Omental fat pad (tissue), 3 donors: ENCODE measurements at regions not wholly inside any gene's neighbourhood (a gene's known extent, or its start where the extent isn't known, plus 50 kb on each side); places are given as distances from the start of the nearest gene placed in this dataset.

Experiments used
- ATAC-seq: fragments of 150-250 bp; one replicate; pipeline ENCODE4 v1.9.1; 2016; ENCODE audit warnings: mild to moderate bottlenecking, moderate library complexity; ENCODE audit not compliant: low FRiP score
- DNase-seq: peaks from one replicate; pipeline ENCODE4 v3.0.0-alpha.2; 2019; ENCODE audit warnings: low spot score
- CTCF ChIP-seq, 3 donors: fragments of 450-650 bp; IDR thresholded peaks; one replicate each; pipeline ENCODE4 v1.5.1; 2016 to 2017; ENCODE audit warnings: antibody characterized with exemption in 3 of 3, mild to moderate bottlenecking in 3 of 3, moderate library complexity in 2 of 3

- TF ChIP-seq CTCF (IDR thresholded peaks at IDR 0.05) = no peak
- ATAC-seq = no peak
- DNase-seq = no peak
These were observed 89.8 kb downstream of the MRPL32 start for GRCh38 chr7:43022008-43022407.

- ATAC-seq (no peak), DNase-seq (no peak)
- TF ChIP-seq CTCF (IDR thresholded peaks at IDR 0.05) = no peak
These were observed 79.1 kb upstream of the HECW1 start for GRCh38 chr7:43033369-43033768.

- DNase-seq (no peak), ATAC-seq (no peak)
- TF ChIP-seq CTCF (IDR thresholded peaks at IDR 0.05) = no peak
These were observed 77.9 kb upstream of the HECW1 start for GRCh38 chr7:43034535-43035002.

GRCh38 chr7:43037531-43037930, 74.9 kb upstream of the HECW1 start:
- DNase-seq (no peak), ATAC-seq (no peak)
- TF ChIP-seq CTCF (IDR thresholded peaks at IDR 0.05) = no peak

- no peak for TF ChIP-seq CTCF (IDR thresholded peaks at IDR 0.05)
- DNase-seq (no peak), ATAC-seq (peak; percentile 92)
These were observed 74.2 kb upstream of the HECW1 start for GRCh38 chr7:43038254-43038653.

GRCh38 chr7:43039346-43039745, 73.1 kb upstream of the HECW1 start:
- DNase-seq = no peak
- no peak for TF ChIP-seq CTCF (IDR thresholded peaks at IDR 0.05)

GRCh38 chr7:43040461-43040860, 72.0 kb upstream of the HECW1 start:
- no peak for ATAC-seq
- DNase-seq = no peak
- TF ChIP-seq CTCF (IDR thresholded peaks at IDR 0.05) = no peak

More at GRCh38 chr7:43039346-43039745, 73.1 kb upstream of the HECW1 start:
- ATAC-seq = no peak
